Neural progenitor cell (in vitro differentiated cells): ENCODE measurements at regions not wholly inside any gene's neighbourhood (a gene's known extent, or its start where the extent isn't known, plus 50 kb on each side); places are given as distances from the start of the nearest gene placed in this dataset.

ENCODE experiments used
- DNase-seq: peaks from one replicate; pipeline ENCODE4 v3.0.0-alpha.2; 2016; ENCODE audit warnings: low spot score
- H2AFZ ChIP-seq: fragments of 200-600 bp; sonication (generic); replicated peaks from 2 replicates; pipeline ENCODE4 v1.6.1; 2016; ENCODE audit warnings: antibody characterized with exemption
- H3F3A ChIP-seq: fragments of 200-600 bp; sonication (generic); 2 replicates; pipeline ENCODE4 v1.6.1; 2016; ENCODE audit warnings: antibody characterized with exemption, low read depth
- H3K27ac ChIP-seq: fragments of 200-600 bp; sonication (generic); 2 replicates; pipeline ENCODE4 v1.5.1; 2016; ENCODE audit warnings: mild to moderate bottlenecking
- H3K27me3 ChIP-seq: fragments of 200-600 bp; sonication (generic); 2 replicates; pipeline ENCODE4 v1.6.1; 2016; ENCODE audit warnings: mild to moderate bottlenecking, moderate library complexity
- H3K36me3 ChIP-seq: fragments of 200-600 bp; sonication (generic); 2 replicates; pipeline ENCODE4 v1.5.1; 2016
- H3K4me1 ChIP-seq: fragments of 200-600 bp; sonication (generic); 2 replicates; pipeline ENCODE4 v1.6.1; 2016; ENCODE audit warnings: mixed run types
- H3K4me2 ChIP-seq: fragments of 200-600 bp; sonication (generic); 2 replicates; pipeline ENCODE4 v1.6.1; 2016
- H3K4me3 ChIP-seq: fragments of 200-600 bp; sonication (generic); 2 replicates; pipeline ENCODE4 v1.5.1; 2016
- H3K79me2 ChIP-seq: fragments of 200-600 bp; sonication (generic); 2 replicates; pipeline ENCODE4 v1.6.1; 2016; ENCODE audit warnings: low read depth
- H3K9ac ChIP-seq: fragments of 200-600 bp; sonication (generic); 2 replicates; pipeline ENCODE4 v1.6.1; 2016
- H3K9me3 ChIP-seq: fragments of 200-600 bp; sonication (generic); 2 replicates; pipeline ENCODE4 v1.5.1; 2016; ENCODE audit warnings: low read depth
- H4K20me1 ChIP-seq: fragments of 200-600 bp; sonication (generic); 2 replicates; pipeline ENCODE4 v1.6.1; 2016; ENCODE audit warnings: low read depth
- H3K27ac Mint-ChIP-seq: 3 replicates; pipeline ENCODE4 v1.8.0; 2021; ENCODE audit warnings: mixed read lengths
- H3K27me3 Mint-ChIP-seq: 2 replicates; pipeline ENCODE4 v1.8.0; 2022; ENCODE audit warnings: low read depth, mild to moderate bottlenecking, inconsistent platforms, moderate library complexity, mixed read lengths; ENCODE audit not compliant: insufficient read depth
- H3K36me3 Mint-ChIP-seq: 3 replicates; pipeline ENCODE4 v1.8.0; 2021; ENCODE audit warnings: mixed read lengths
- H3K4me1 Mint-ChIP-seq: 3 replicates; pipeline ENCODE4 v1.8.0; 2021; ENCODE audit warnings: mixed read lengths
- H3K4me3 Mint-ChIP-seq: 3 replicates; pipeline ENCODE4 v1.8.0; 2021; ENCODE audit warnings: mild to moderate bottlenecking, moderate library complexity, mixed read lengths
- H3K9me3 Mint-ChIP-seq: 3 replicates; pipeline ENCODE4 v1.8.0; 2020; ENCODE audit warnings: mixed read lengths
- CTCF ChIP-seq: fragments of 200-600 bp; sonication (generic); IDR thresholded peaks from 2 replicates; pipeline ENCODE4 v1.5.1; 2017; ENCODE audit warnings: antibody characterized with exemption, mild to moderate bottlenecking
- EZH2 ChIP-seq: fragments of 200-600 bp; sonication (generic); IDR thresholded peaks from 2 replicates; pipeline ENCODE4 v1.6.1; 2017; ENCODE audit warnings: antibody characterized with exemption, mild to moderate bottlenecking, moderate library complexity
- EZH2phosphoT487 ChIP-seq: fragments of 200-600 bp; sonication (generic); IDR thresholded peaks from 2 replicates; pipeline ENCODE4 v1.6.1; 2017; ENCODE audit warnings: antibody characterized with exemption

GRCh38 chr17:13359774-13360173 lies 242.0 kb downstream of the HS3ST3A1 start:
- Mint-ChIP-seq H3K27ac (no peak overlapping the region), H3K9me3 (no peaks in the 10 kb centered on the region), H3K4me3 (no peak overlapping the region), H3K27me3 (no peaks in the 10 kb centered on the region), H3K36me3 (no peaks in the 10 kb centered on the region), H3K4me1 (peaks cover 12% of the 10 kb centered on the region)
- Histone ChIP-seq H3F3A (no peaks in the 10 kb centered on the region), H3K4me3 (no peak overlapping the region), H4K20me1 (no peaks in the 10 kb centered on the region), H3K4me1 (no peaks in the 10 kb centered on the region), H3K27me3 (no peaks in the 10 kb centered on the region), H3K36me3 (no peaks in the 10 kb centered on the region), H3K9me3 (no peaks in the 10 kb centered on the region), H3K27ac (no peak overlapping the region), H2AFZ (no peak overlapping the region), H3K79me2 (no peaks in the 10 kb centered on the region), H3K9ac (no peak overlapping the region), H3K4me2 (no peak overlapping the region)
- no peak for DNase-seq
- TF ChIP-seq CTCF (no peak), EZH2 (no peak), EZH2phosphoT487 (no peak)

GRCh38 chr17:13355054-13355453 lies 246.7 kb downstream of the HS3ST3A1 start:
- Mint-ChIP-seq H3K4me1 (peaks cover 3% of the 10 kb centered on the region), H3K9me3 (no peaks in the 10 kb centered on the region), H3K27me3 (peaks cover 2% of the 10 kb centered on the region), H3K36me3 (no peaks in the 10 kb centered on the region), H3K4me3 (no peak overlapping the region), H3K27ac (no peak overlapping the region)
- Histone ChIP-seq H3K4me2 (no peak overlapping the region), H3K36me3 (no peaks in the 10 kb centered on the region), H3K79me2 (no peaks in the 10 kb centered on the region), H3K9ac (no peak overlapping the region), H2AFZ (no peak overlapping the region), H3K9me3 (no peaks in the 10 kb centered on the region), H4K20me1 (no peaks in the 10 kb centered on the region), H3K27ac (no peak overlapping the region), H3K27me3 (no peaks in the 10 kb centered on the region), H3F3A (no peaks in the 10 kb centered on the region), H3K4me3 (no peak overlapping the region), H3K4me1 (no peaks in the 10 kb centered on the region)
- DNase-seq, result no peak
- TF ChIP-seq EZH2, result no peak
- TF ChIP-seq EZH2phosphoT487, result no peak
- no peak for TF ChIP-seq CTCF

GRCh38 chr17:13353590-13353989 lies 248.1 kb downstream of the HS3ST3A1 start:
- DNase-seq, result no peak

More at GRCh38 chr17:13353590-13353989, 248.1 kb downstream of the HS3ST3A1 start:
- H3K27ac ChIP-seq, result no peak overlapping the region
- no peaks in the 10 kb centered on the region for H3K9me3 ChIP-seq
- Mint-ChIP-seq H3K27me3 (peaks cover 2% of the 10 kb centered on the region), H3K4me1 (peaks cover 3% of the 10 kb centered on the region), H3K36me3 (no peaks in the 10 kb centered on the region), H3K9me3 (no peaks in the 10 kb centered on the region), H3K27ac (no peak overlapping the region), H3K4me3 (no peak overlapping the region)
- no peaks in the 10 kb centered on the region for H3K36me3 ChIP-seq
- TF ChIP-seq CTCF (no peak), EZH2 (no peak), EZH2phosphoT487 (no peak)
- H3K9ac ChIP-seq, result no peak overlapping the region
- no peaks in the 10 kb centered on the region for H4K20me1 ChIP-seq
- H2AFZ ChIP-seq, result no peak overlapping the region
- no peaks in the 10 kb centered on the region for H3K4me1 ChIP-seq
- H3K79me2 ChIP-seq, result no peaks in the 10 kb centered on the region
- H3K27me3 ChIP-seq, result no peaks in the 10 kb centered on the region
- no peaks in the 10 kb centered on the region for H3F3A ChIP-seq
- H3K4me3 ChIP-seq, result no peak overlapping the region
- no peak overlapping the region for H3K4me2 ChIP-seq
